ENCODE measurements at regions not wholly inside any gene's neighbourhood (a gene's known extent, or its start where the extent isn't known, plus 50 kb on each side); places are given as distances from the start of the nearest gene placed in this dataset.

DNA sequence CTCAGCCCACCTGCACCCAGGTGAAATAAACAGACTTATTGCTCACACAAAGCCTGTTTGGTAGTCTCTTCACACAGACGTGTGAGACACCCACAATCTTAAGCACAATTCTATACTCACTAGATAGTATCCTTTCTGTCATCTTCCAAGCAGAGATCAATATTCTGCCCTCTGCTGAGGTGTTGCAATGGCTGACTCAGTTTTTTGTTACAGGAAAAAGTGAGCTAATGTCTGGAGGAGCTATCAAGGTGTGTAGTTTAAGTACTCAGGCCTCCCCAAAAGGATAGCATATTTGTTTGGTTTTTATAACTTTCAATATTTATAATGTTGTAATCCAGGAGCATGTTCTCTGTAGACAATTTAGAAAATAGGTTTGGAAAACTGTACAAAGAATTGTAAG is 775.2 kb upstream of the POU3F4 start:
- TF ChIP-seq POLR2A (IDR thresholded peaks at IDR 0.05; ENCODE audit: low read depth, low read length) (no peak), POLR2AphosphoS5 (IDR thresholded peaks at IDR 0.05; ENCODE audit: low read depth, low read length) (no peak), TAF1 (IDR thresholded peaks at IDR 0.05; ENCODE audit: borderline replicate concordance, low read depth, low read length) (no peak)
